ENCODE measurements at regions not wholly inside any gene's neighbourhood (a gene's known extent, or its start where the extent isn't known, plus 50 kb on each side); places are given as distances from the start of the nearest gene placed in this dataset.

GRCh38 chr16:73584157-73584556 is 536.2 kb upstream of the ZFHX3 start:
- no peaks in the 10 kb centered on the region for H3K4me1 Mint-ChIP-seq (ENCODE audit: low read depth)
- no peaks in the 10 kb centered on the region for H3K36me3 Mint-ChIP-seq (ENCODE audit: low read depth)
- H3K27me3 Mint-ChIP-seq (ENCODE audit: low read depth) = no peaks in the 10 kb centered on the region
- H3K4me3 Mint-ChIP-seq = no peak overlapping the region
- no peak for DNase-seq (ENCODE audit: low spot score)
- H3K9me3 Mint-ChIP-seq = peaks cover 12% of the 10 kb centered on the region
- H3K27ac Mint-ChIP-seq = no peak overlapping the region

GRCh38 chr16:73572135-73572828 is 524.4 kb upstream of the ZFHX3 start:
- no peaks in the 10 kb centered on the region for H3K9me3 Mint-ChIP-seq
- no peaks in the 10 kb centered on the region for H3K4me1 Mint-ChIP-seq (ENCODE audit: low read depth)
- H3K27me3 Mint-ChIP-seq (ENCODE audit: low read depth) = no peaks in the 10 kb centered on the region
- no peak overlapping the region for H3K4me3 Mint-ChIP-seq
- no peak for DNase-seq (ENCODE audit: low spot score)
- H3K36me3 Mint-ChIP-seq (ENCODE audit: low read depth) = no peaks in the 10 kb centered on the region
- no peak overlapping the region for H3K27ac Mint-ChIP-seq

GRCh38 chr16:73569266-73569980 is 521.5 kb upstream of the ZFHX3 start:
- no peaks in the 10 kb centered on the region for H3K9me3 Mint-ChIP-seq
- no peak for DNase-seq (ENCODE audit: low spot score)
- H3K4me1 Mint-ChIP-seq (ENCODE audit: low read depth) = no peaks in the 10 kb centered on the region
- H3K36me3 Mint-ChIP-seq (ENCODE audit: low read depth) = no peaks in the 10 kb centered on the region
- no peaks in the 10 kb centered on the region for H3K27me3 Mint-ChIP-seq (ENCODE audit: low read depth)
- no peak overlapping the region for H3K27ac Mint-ChIP-seq
- no peak overlapping the region for H3K4me3 Mint-ChIP-seq

- no peak overlapping the region for H3K27ac Mint-ChIP-seq
- DNase-seq (ENCODE audit: low spot score) = no peak
- no peaks in the 10 kb centered on the region for H3K4me1 Mint-ChIP-seq (ENCODE audit: low read depth)
- no peaks in the 10 kb centered on the region for H3K27me3 Mint-ChIP-seq (ENCODE audit: low read depth)
- no peak overlapping the region for H3K4me3 Mint-ChIP-seq
- no peaks in the 10 kb centered on the region for H3K36me3 Mint-ChIP-seq (ENCODE audit: low read depth)
- H3K9me3 Mint-ChIP-seq = no peaks in the 10 kb centered on the region
These were observed 520.8 kb upstream of the ZFHX3 start for GRCh38 chr16:73568769-73569168.

- DNase-seq (ENCODE audit: low spot score) = no peak
- Mint-ChIP-seq H3K9me3 (no peaks in the 10 kb centered on the region), H3K4me3 (no peak overlapping the region), H3K36me3 (ENCODE audit: low read depth) (no peaks in the 10 kb centered on the region), H3K27ac (no peak overlapping the region), H3K27me3 (ENCODE audit: low read depth) (no peaks in the 10 kb centered on the region), H3K4me1 (ENCODE audit: low read depth) (no peaks in the 10 kb centered on the region)
These were observed 518.0 kb upstream of the ZFHX3 start for GRCh38 chr16:73565925-73566324.

GRCh38 chr16:73565263-73565662 is 517.3 kb upstream of the ZFHX3 start:
- H3K36me3 Mint-ChIP-seq (ENCODE audit: low read depth) = no peaks in the 10 kb centered on the region
- H3K4me1 Mint-ChIP-seq (ENCODE audit: low read depth) = no peaks in the 10 kb centered on the region
- no peak for DNase-seq (ENCODE audit: low spot score)
- no peak overlapping the region for H3K4me3 Mint-ChIP-seq
- H3K27me3 Mint-ChIP-seq (ENCODE audit: low read depth) = no peaks in the 10 kb centered on the region
- no peaks in the 10 kb centered on the region for H3K9me3 Mint-ChIP-seq
- no peak overlapping the region for H3K27ac Mint-ChIP-seq

GRCh38 chr16:73563709-73564108 is 515.8 kb upstream of the ZFHX3 start:
- Mint-ChIP-seq H3K4me1 (ENCODE audit: low read depth) (no peaks in the 10 kb centered on the region), H3K4me3 (no peak overlapping the region), H3K9me3 (no peaks in the 10 kb centered on the region), H3K27me3 (ENCODE audit: low read depth) (no peaks in the 10 kb centered on the region), H3K27ac (no peak overlapping the region), H3K36me3 (ENCODE audit: low read depth) (no peaks in the 10 kb centered on the region)
- DNase-seq (ENCODE audit: low spot score) = no peak

- no peaks in the 10 kb centered on the region for H3K27me3 Mint-ChIP-seq (ENCODE audit: low read depth)
- peaks cover 3% of the 10 kb centered on the region for H3K9me3 Mint-ChIP-seq
- no peaks in the 10 kb centered on the region for H3K36me3 Mint-ChIP-seq (ENCODE audit: low read depth)
- no peak overlapping the region for H3K27ac Mint-ChIP-seq
- H3K4me1 Mint-ChIP-seq (ENCODE audit: low read depth) = no peaks in the 10 kb centered on the region
- no peak overlapping the region for H3K4me3 Mint-ChIP-seq
- no peak for DNase-seq (ENCODE audit: low spot score)
These were observed 512.6 kb upstream of the ZFHX3 start for GRCh38 chr16:73560497-73560896.

GRCh38 chr16:73558219-73558618 is 510.3 kb upstream of the ZFHX3 start:
- no peak overlapping the region for H3K27ac Mint-ChIP-seq
- H3K4me3 Mint-ChIP-seq = no peak overlapping the region
- H3K9me3 Mint-ChIP-seq = peaks cover 3% of the 10 kb centered on the region
- H3K4me1 Mint-ChIP-seq (ENCODE audit: low read depth) = no peaks in the 10 kb centered on the region
- no peaks in the 10 kb centered on the region for H3K36me3 Mint-ChIP-seq (ENCODE audit: low read depth)
- no peaks in the 10 kb centered on the region for H3K27me3 Mint-ChIP-seq (ENCODE audit: low read depth)
- no peak for DNase-seq (ENCODE audit: low spot score)

GRCh38 chr16:73553941-73554660 is 506.2 kb upstream of the ZFHX3 start:
- Mint-ChIP-seq H3K9me3 (peaks cover 3% of the 10 kb centered on the region), H3K27ac (no peak overlapping the region)

GRCh38 chr16:73549984-73550631 is 502.2 kb upstream of the ZFHX3 start:
- no peaks in the 10 kb centered on the region for H3K9me3 Mint-ChIP-seq
- H3K27me3 Mint-ChIP-seq (ENCODE audit: low read depth) = peaks cover 11% of the 10 kb centered on the region
- H3K4me3 Mint-ChIP-seq = no peak overlapping the region
- no peaks in the 10 kb centered on the region for H3K4me1 Mint-ChIP-seq (ENCODE audit: low read depth)
- DNase-seq (ENCODE audit: low spot score) = no peak
- H3K27ac Mint-ChIP-seq = no peak overlapping the region
- no peaks in the 10 kb centered on the region for H3K36me3 Mint-ChIP-seq (ENCODE audit: low read depth)

More at GRCh38 chr16:73553941-73554660, 506.2 kb upstream of the ZFHX3 start:
- no peak for DNase-seq (ENCODE audit: low spot score)
- H3K36me3 Mint-ChIP-seq (ENCODE audit: low read depth) = no peaks in the 10 kb centered on the region
- no peak overlapping the region for H3K4me3 Mint-ChIP-seq
- no peaks in the 10 kb centered on the region for H3K27me3 Mint-ChIP-seq (ENCODE audit: low read depth)
- no peaks in the 10 kb centered on the region for H3K4me1 Mint-ChIP-seq (ENCODE audit: low read depth)

GRCh38 chr16:73547552-73548403 is 499.9 kb upstream of the ZFHX3 start:
- Mint-ChIP-seq H3K27ac (no peak overlapping the region), H3K4me1 (ENCODE audit: low read depth) (no peaks in the 10 kb centered on the region), H3K36me3 (ENCODE audit: low read depth) (no peaks in the 10 kb centered on the region), H3K9me3 (no peaks in the 10 kb centered on the region), H3K27me3 (ENCODE audit: low read depth) (peaks cover 28% of the 10 kb centered on the region), H3K4me3 (no peak overlapping the region)
- DNase-seq (ENCODE audit: low spot score) = no peak

- Mint-ChIP-seq H3K27ac (no peak overlapping the region), H3K9me3 (no peaks in the 10 kb centered on the region), H3K4me3 (no peak overlapping the region)
These were observed 498.5 kb upstream of the ZFHX3 start for GRCh38 chr16:73546341-73546845.

More at GRCh38 chr16:73546341-73546845, 498.5 kb upstream of the ZFHX3 start:
- no peak for DNase-seq (ENCODE audit: low spot score)
- no peaks in the 10 kb centered on the region for H3K36me3 Mint-ChIP-seq (ENCODE audit: low read depth)
- H3K4me1 Mint-ChIP-seq (ENCODE audit: low read depth) = no peaks in the 10 kb centered on the region
- peaks cover 28% of the 10 kb centered on the region for H3K27me3 Mint-ChIP-seq (ENCODE audit: low read depth)
